ENCODE measurements at regions not wholly inside any gene's neighbourhood (a gene's known extent, or its start where the extent isn't known, plus 50 kb on each side); places are given as distances from the start of the nearest gene placed in this dataset.

GRCh38 chr7:132678656-132679055 lies 102.4 kb upstream of the PLXNA4 start:
- no peak for TF ChIP-seq CTCF (IDR thresholded peaks at IDR 0.05)
- no peak for TF ChIP-seq POLR2AphosphoS5 (IDR thresholded peaks at IDR 0.05)
- no peak for TF ChIP-seq POLR2A (IDR thresholded peaks at IDR 0.05)

Data from prostate gland (tissue), 2 donors.